Common myeloid progenitor, CD34-positive (primary cell): ENCODE measurements at regions not wholly inside any gene's neighbourhood (a gene's known extent, or its start where the extent isn't known, plus 50 kb on each side); places are given as distances from the start of the nearest gene placed in this dataset.

Experiments
- CTCF ChIA-PET: fragments of 350-600 bp; sonication (Branson Sonifier 250); formaldehyde crosslinking; loops from one replicate; lab custom pipeline; 2021; ENCODE audit warnings: antibody characterized with exemption; lab: Charles Lee
- POLR2A ChIA-PET: fragments of 350-600 bp; sonication (Branson Sonifier 250); formaldehyde crosslinking; loops from one replicate; lab custom pipeline; 2021; ENCODE audit warnings: antibody characterized with exemption; lab: Charles Lee
- DNase-seq, 3 donors: peaks; one replicate each; pipeline versions ENCODE4 v3.0.0 to v3.0.0-alpha.2; 2013
- H3K27ac ChIP-seq, 2 experiments: 1 replicate in 1 of 2; 2 replicates in 1 of 2; pipeline ENCODE4 v1.7.0; 2013; ENCODE audit warnings: inconsistent platforms in 2 of 2, low read length in 2 of 2, mild to moderate bottlenecking in 2 of 2, low read depth in 1 of 2, moderate library complexity in 1 of 2; ENCODE audit not compliant: severe bottlenecking in 2 of 2, insufficient read depth in 1 of 2, poor library complexity in 1 of 2
- H3K27me3 ChIP-seq, 5 experiments: replicated peaks in 2 of 5; 1 replicate in 3 of 5; 2 replicates in 2 of 5; pipeline versions ENCODE4 v1.6.1 to v1.7.0; 2013; ENCODE audit warnings: low read length in 4 of 5, mild to moderate bottlenecking in 2 of 5, moderate library complexity in 2 of 5, inconsistent platforms in 1 of 5; ENCODE audit not compliant: insufficient read depth in 5 of 5, control insufficient read depth in 4 of 5
- H3K36me3 ChIP-seq, 4 experiments: 1 replicate in 2 of 4; 2 replicates in 2 of 4; pipeline versions ENCODE4 v1.6.1 to v1.7.0; 2013; ENCODE audit warnings: low read length in 3 of 4, control low read depth in 1 of 4, mild to moderate bottlenecking in 1 of 4; ENCODE audit not compliant: control insufficient read depth in 4 of 4, insufficient read depth in 4 of 4
- H3K4me1 ChIP-seq, 4 experiments: 1 replicate in 3 of 4; 2 replicates in 1 of 4; pipeline versions ENCODE4 v1.6.1 to v1.7.1; 2013; ENCODE audit warnings: low read length in 3 of 4, mild to moderate bottlenecking in 3 of 4, control low read depth in 1 of 4, inconsistent platforms in 1 of 4, moderate library complexity in 1 of 4; ENCODE audit not compliant: control insufficient read depth in 4 of 4, insufficient read depth in 4 of 4; ENCODE audit errors: control extremely low read depth in 1 of 4
- H3K4me3 ChIP-seq, 7 experiments: 1 replicate in 4 of 7; 2 replicates in 3 of 7; pipeline versions ENCODE4 v1.5.1 to v1.7.0; 2013; ENCODE audit warnings: mild to moderate bottlenecking in 7 of 7, low read length in 6 of 7, moderate library complexity in 6 of 7, inconsistent platforms in 2 of 7, low read depth in 2 of 7, control low read depth in 1 of 7; ENCODE audit not compliant: insufficient read depth in 4 of 7, control insufficient read depth in 1 of 7; ENCODE audit errors: extremely low read depth in 1 of 7
- H3K9me3 ChIP-seq, 5 experiments: 1 replicate in 4 of 5; 2 replicates in 1 of 5; pipeline versions ENCODE4 v1.6.1 to v1.7.1; 2013; ENCODE audit warnings: low read length in 4 of 5, mild to moderate bottlenecking in 2 of 5, inconsistent platforms in 1 of 5, low read depth in 1 of 5, moderate library complexity in 1 of 5; ENCODE audit not compliant: control insufficient read depth in 4 of 5, insufficient read depth in 2 of 5; ENCODE audit errors: control extremely low read depth in 1 of 5
- WGBS: methylation state at CpG from one replicate; pipeline ENCODE4 v1.1.5; 2013; ENCODE audit not compliant: insufficient coverage; 5-methylcytosine and 5-hydroxymethylcytosine counted together

DNA sequence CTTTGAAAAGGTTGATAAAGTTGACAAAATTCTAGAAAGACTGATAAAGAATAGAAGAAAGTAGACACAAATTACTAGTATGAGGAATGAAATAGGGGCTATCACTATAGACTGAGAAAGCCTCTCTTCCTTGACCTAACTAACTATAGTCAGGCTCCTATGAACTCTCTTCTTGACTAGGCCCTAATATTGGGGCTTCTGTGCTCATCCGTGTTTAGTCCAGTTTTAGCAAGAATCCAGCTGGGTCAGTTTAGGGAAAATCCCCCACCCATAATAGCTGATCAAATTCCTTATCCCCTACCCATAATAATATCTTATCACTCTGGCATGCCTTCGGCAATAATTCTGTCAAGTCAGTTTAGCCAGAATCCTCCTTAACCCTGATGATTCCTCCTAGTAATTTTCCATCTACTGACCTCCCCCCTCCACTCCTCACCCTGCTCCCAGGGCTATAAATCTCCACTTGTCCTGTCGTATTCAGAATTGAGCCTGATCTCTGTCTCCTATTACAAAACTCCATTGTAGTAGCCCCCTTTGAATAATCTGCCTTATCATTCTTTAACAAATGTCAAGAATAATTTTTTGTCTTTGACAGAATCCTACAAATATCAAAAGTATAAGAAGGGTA is 138.1 kb downstream of the TFAP2A start:
- Histone ChIP-seq H3K9me3 (no peaks in the 10 kb centered on the region), H3K27me3 (peaks cover 0 to 7% (median 0%) of the 10 kb centered on the region in 5 experiments), H3K36me3 (no peaks in the 10 kb centered on the region), H3K4me1 (no peaks in the 10 kb centered on the region), H3K27ac (no peak overlapping the region), H3K4me3 (no peak overlapping the region)
- ChIA-PET CTCF (no interaction called here), POLR2A (no interaction called here)
- no peak for DNase-seq
- 82% methylated on average over 3 of the region's 3 CpGs for WGBS

DNA sequence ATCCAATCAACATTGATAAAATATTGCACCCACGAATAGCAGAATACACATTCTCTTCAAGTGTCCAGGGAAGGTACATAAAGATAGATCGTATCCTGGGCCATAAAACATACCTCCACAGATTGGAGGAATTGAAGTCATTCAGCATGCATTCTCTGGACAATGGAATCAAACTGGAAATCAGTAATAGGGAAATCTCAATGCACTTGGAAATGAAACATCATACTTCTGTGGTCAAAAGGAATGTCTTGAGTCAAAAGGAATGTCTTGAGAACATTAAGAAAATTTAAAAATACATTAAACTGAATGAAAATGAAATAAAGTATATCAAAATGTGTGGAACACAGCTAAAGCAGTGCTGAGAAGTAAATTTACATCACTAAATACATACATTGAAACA is 138.8 kb downstream of the TFAP2A start:
- Histone ChIP-seq H3K4me1 (no peaks in the 10 kb centered on the region), H3K27ac (no peak overlapping the region), H3K36me3 (no peaks in the 10 kb centered on the region), H3K4me3 (no peak overlapping the region), H3K9me3 (no peaks in the 10 kb centered on the region), H3K27me3 (peaks cover 0 to 7% (median 0%) of the 10 kb centered on the region in 5 experiments)
- no peak for DNase-seq
- 100% methylated on average over 2 of the region's 2 CpGs for WGBS
- ChIA-PET POLR2A (no interaction called here), CTCF (no interaction called here)

DNA sequence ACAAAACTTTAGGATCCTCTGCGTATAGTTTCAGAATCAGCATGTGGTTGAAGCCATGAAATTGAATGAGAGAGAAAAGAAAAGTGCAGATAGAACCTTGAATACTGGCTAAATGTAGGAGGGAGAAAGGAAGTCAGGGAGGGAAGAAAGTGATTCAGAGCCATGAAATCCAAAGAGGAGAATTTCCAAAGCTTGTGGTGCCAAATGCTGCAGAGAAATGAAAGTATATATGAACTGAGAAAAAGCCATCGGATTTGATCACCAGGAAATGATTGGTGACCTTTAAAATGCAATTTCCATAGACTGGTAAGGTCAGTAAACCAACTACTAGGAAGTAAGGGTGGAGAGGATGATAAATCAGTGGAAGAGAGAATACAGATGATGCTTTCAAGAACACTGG is 142.3 kb downstream of the TFAP2A start:
- H3K27me3 ChIP-seq, result peaks cover 0 to 28% (median 7%) of the 10 kb centered on the region in 5 experiments
- CTCF ChIA-PET, result no interaction called here
- no peak for DNase-seq
- POLR2A ChIA-PET, result no interaction called here
- no peak overlapping the region for H3K4me3 ChIP-seq
- peaks cover 0 to 3% (median 0%) of the 10 kb centered on the region in 5 experiments for H3K9me3 ChIP-seq
- no peaks in the 10 kb centered on the region for H3K36me3 ChIP-seq
- H3K27ac ChIP-seq, result no peak overlapping the region
- 100% methylated on average over 2 of the region's 2 CpGs for WGBS
- H3K4me1 ChIP-seq, result no peaks in the 10 kb centered on the region

DNA sequence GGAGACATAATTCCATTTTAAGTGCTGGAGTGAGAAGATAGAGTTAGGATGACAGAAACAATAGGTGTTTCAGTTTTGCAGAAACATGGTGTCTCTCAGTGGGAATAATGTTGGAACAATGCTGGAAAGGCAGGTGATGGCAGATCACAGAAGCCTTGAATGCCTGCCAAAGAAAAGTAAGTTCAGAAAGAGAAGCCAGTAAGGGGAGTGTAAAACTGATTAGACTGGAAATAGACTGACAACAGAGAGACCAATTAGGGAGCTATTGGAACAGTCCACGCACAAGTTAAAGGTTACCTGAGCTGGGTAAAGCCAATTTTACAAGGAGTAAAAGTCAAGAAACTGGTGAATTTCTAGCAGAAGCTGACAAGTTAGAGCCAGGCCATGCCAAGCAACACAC is 142.9 kb downstream of the TFAP2A start:
- Histone ChIP-seq H3K27me3 (peaks cover 0 to 28% (median 9%) of the 10 kb centered on the region in 5 experiments), H3K27ac (no peak overlapping the region), H3K9me3 (peaks cover 0 to 3% (median 0%) of the 10 kb centered on the region in 5 experiments), H3K4me1 (no peaks in the 10 kb centered on the region), H3K36me3 (no peaks in the 10 kb centered on the region), H3K4me3 (no peak overlapping the region)
- 91% methylated on average over 1 of the region's 1 CpG for WGBS
- POLR2A ChIA-PET, result no interaction called here
- CTCF ChIA-PET, result no interaction called here
- no peak for DNase-seq

DNA sequence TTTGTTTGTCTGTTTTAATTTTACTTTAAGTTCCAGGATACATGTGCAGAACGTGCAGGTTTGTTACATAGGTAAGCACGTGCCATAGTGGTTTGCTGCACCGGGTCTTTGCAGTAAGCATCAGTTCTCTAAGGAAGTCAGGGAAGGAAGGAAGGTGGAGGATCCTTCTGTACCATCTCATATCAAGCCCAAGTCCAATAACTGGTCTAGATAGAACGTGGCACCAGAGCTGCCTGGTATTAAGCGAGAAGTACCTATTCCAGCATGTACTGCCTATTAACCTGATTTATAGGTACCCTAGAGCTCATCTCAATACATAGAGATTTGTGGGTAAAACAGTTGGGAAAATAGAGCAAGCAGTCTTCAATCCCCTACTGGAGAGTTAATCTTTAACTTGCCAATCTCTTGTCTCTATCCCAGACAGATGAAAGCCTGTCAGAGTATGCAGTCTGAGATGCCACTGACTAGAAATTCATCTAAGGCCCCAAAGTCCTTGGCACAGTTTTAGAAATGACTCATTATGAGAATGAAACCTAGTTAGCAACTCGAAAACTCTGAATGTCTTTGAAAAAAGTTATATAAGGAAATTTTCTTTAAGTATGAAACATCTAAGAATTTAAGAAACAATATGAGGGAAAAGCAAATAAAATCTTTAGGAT is 144.9 kb downstream of the TFAP2A start:
- peaks cover 0 to 32% (median 9%) of the 10 kb centered on the region in 5 experiments for H3K27me3 ChIP-seq
- no peaks in the 10 kb centered on the region for H3K36me3 ChIP-seq
- CTCF ChIA-PET, result no interaction called here
- DNase-seq, result no peak
- H3K4me1 ChIP-seq, result no peaks in the 10 kb centered on the region
- H3K27ac ChIP-seq, result no peak overlapping the region
- H3K4me3 ChIP-seq, result no peak overlapping the region
- POLR2A ChIA-PET, result no interaction called here
- 87% methylated on average over 4 of the region's 6 CpGs for WGBS
- H3K9me3 ChIP-seq, result peaks cover 0 to 3% (median 0%) of the 10 kb centered on the region in 5 experiments

DNA sequence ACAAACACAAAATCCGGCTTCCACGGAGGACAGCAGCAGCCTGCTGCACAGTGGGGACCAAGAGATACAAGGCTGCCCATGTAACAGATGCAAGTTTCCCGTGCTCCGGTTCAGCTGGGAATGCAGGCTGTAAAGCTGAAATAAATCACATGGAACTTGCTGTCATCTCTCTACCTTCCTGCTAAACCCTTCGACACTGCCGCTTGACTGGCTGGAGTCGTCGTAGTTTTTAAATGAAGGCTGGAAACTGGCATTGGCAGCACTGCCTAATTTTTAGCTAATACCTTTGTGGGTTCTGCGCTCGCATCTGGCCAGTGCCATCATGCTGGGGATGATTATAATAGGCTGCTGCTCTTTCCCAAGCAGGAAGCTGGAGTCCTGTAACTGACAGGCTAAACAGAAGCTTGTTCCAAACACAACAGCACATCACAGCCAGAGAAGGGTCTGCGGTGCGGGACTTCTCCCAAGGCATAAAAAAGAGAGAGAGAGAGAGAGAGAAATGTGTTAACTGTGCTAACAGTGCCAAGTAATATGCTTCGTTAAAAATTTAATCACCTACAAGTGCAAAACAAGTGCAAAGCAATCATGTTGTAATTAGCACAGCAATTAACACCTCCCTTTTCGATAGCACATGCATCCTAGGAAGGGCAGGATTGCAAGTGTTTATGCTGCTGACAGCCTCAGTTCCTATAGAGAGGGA is 146.1 kb downstream of the TFAP2A start:
- Histone ChIP-seq H3K27me3 (peaks cover 0 to 32% (median 9%) of the 10 kb centered on the region in 5 experiments), H3K4me1 (no peaks in the 10 kb centered on the region), H3K9me3 (peaks cover 0 to 3% (median 0%) of the 10 kb centered on the region in 5 experiments), H3K36me3 (no peaks in the 10 kb centered on the region), H3K27ac (no peak overlapping the region), H3K4me3 (no peak overlapping the region)
- CTCF ChIA-PET, result no interaction called here
- DNase-seq, result no peak
- POLR2A ChIA-PET, result no interaction called here
- 19% methylated on average over 8 of the region's 14 CpGs for WGBS

DNA sequence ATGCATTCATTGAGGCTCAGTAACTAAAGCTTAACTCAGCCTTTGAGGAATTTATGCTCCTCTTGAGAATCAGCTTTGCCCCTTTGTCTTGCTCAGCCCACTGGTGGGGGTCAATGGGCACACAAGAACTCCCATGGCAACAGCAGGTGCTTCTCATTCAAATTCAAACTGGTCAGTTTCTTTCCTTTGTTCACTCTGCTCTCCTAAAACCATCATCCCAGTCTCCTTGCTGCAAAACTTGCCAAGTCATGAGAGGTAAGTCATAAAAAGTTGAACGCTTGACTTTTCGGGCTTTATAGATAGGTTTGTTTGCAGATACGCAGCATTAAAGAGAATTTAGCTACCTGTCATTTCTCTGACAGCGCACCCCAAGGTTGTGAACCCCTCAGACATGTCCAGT is 146.8 kb downstream of the TFAP2A start:
- Histone ChIP-seq H3K27me3 (peaks cover 0 to 30% (median 9%) of the 10 kb centered on the region in 5 experiments), H3K36me3 (no peaks in the 10 kb centered on the region), H3K27ac (no peak overlapping the region), H3K4me3 (no peak overlapping the region), H3K4me1 (no peaks in the 10 kb centered on the region), H3K9me3 (peaks cover 0 to 3% (median 0%) of the 10 kb centered on the region in 5 experiments)
- ChIA-PET CTCF (no interaction called here), POLR2A (no interaction called here)
- WGBS, result 74% methylated on average over 4 of the region's 4 CpGs
- no peak for DNase-seq
